Activated T-cell treated with anti-CD3 and anti-CD28 coated beads, Interleukin-2, amount 50 U/mL, for 72 hours (primary cell): ENCODE measurements at regions not wholly inside any gene's neighbourhood (a gene's known extent, or its start where the extent isn't known, plus 50 kb on each side); places are given as distances from the start of the nearest gene placed in this dataset.

Experiments
- ATAC-seq, 2 donors: fragments of 150-1000 bp; cut with Tn5 transposase; replicated peaks in 1 of 2; 2 replicates each; pipeline ENCODE4 v1.10.0; 2021; ENCODE audit warnings: moderate library complexity in 2 of 2, mild to moderate bottlenecking in 1 of 2
- DNase-seq, 2 donors: peaks; one replicate each; pipeline ENCODE4 v3.0.0; 2021 to 2022; ENCODE audit warnings: mixed read lengths in 1 of 2
- H3K27ac Mint-ChIP-seq: one replicate; pipeline ENCODE4 v1.8.0; 2022; ENCODE audit warnings: mild to moderate bottlenecking, moderate library complexity, mixed read lengths
- H3K27me3 Mint-ChIP-seq: one replicate; pipeline ENCODE4 v1.8.0; 2022; ENCODE audit warnings: low read depth, mixed read lengths
- H3K36me3 Mint-ChIP-seq, 2 donors: one replicate each; pipeline ENCODE4 v1.8.0; 2022; ENCODE audit warnings: mixed read lengths in 2 of 2, mild to moderate bottlenecking in 1 of 2; ENCODE audit not compliant: insufficient read depth in 2 of 2
- H3K4me1 Mint-ChIP-seq: one replicate; pipeline ENCODE4 v1.8.0; 2022; ENCODE audit warnings: low read depth, mixed read lengths
- H3K4me3 Mint-ChIP-seq, 2 donors: one replicate each; pipeline ENCODE4 v1.8.0; 2022; ENCODE audit warnings: mild to moderate bottlenecking in 2 of 2, mixed read lengths in 2 of 2, moderate library complexity in 2 of 2
- H3K9me3 Mint-ChIP-seq, 2 donors: one replicate each; pipeline ENCODE4 v1.8.0; 2022; ENCODE audit warnings: mixed read lengths in 2 of 2

- Mint-ChIP-seq H3K4me1 (no peaks in the 10 kb centered on the region), H3K9me3 (peaks cover 6 to 7% of the 10 kb centered on the region in 2 donors), H3K27ac (no peak overlapping the region), H3K36me3 (no peaks in the 10 kb centered on the region), H3K4me3 (no peak overlapping the region), H3K27me3 (no peaks in the 10 kb centered on the region)
- ATAC-seq (no peak), DNase-seq (no peak)
Observed at GRCh38 chr5:152987131-152987530, 503.3 kb upstream of the GRIA1 start.

GRCh38 chr5:152990217-152990616 is 500.3 kb upstream of the GRIA1 start:
- Mint-ChIP-seq H3K4me1 (no peaks in the 10 kb centered on the region), H3K9me3 (peaks cover 2 to 4% of the 10 kb centered on the region in 2 donors), H3K36me3 (no peaks in the 10 kb centered on the region), H3K27me3 (no peaks in the 10 kb centered on the region), H3K4me3 (no peak overlapping the region), H3K27ac (no peak overlapping the region)
- ATAC-seq (no peak), DNase-seq (no peak)

DNA sequence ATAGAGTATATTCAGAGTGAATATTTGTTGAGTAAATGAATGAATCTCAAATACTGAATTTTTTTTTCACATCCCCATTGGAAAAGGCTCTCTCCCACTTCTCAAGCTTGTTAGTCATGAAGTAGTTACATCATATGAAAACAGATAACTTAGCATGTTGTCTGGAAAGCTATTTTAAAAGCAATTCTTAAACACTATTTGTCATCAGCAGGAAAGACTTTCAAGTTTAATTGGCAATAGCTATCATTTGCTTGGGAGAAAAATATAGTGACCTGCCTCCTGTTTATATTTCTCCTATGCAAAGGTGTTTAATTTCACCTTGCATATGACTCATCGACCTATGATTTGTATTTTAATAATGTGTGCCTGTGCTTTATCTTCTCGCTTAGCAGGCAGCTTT is 499.8 kb upstream of the GRIA1 start:
- Mint-ChIP-seq H3K27me3 (no peaks in the 10 kb centered on the region), H3K4me3 (no peak overlapping the region), H3K36me3 (no peaks in the 10 kb centered on the region), H3K27ac (no peak overlapping the region), H3K9me3 (peaks cover 2 to 4% of the 10 kb centered on the region in 2 donors), H3K4me1 (no peaks in the 10 kb centered on the region)
- DNase-seq (no peak), ATAC-seq (no peak)

- Mint-ChIP-seq H3K4me3 (no peak overlapping the region), H3K4me1 (no peaks in the 10 kb centered on the region), H3K27me3 (no peaks in the 10 kb centered on the region), H3K36me3 (peaks cover 0 to 3% of the 10 kb centered on the region in 2 donors), H3K9me3 (peaks cover 0 to 2% of the 10 kb centered on the region in 2 donors), H3K27ac (no peak overlapping the region)
- ATAC-seq = no peak
- DNase-seq = no peak
Observed at GRCh38 chr5:152994033-152994680, 496.3 kb upstream of the GRIA1 start.

GRCh38 chr5:152995214-152995725 is 495.2 kb upstream of the GRIA1 start:
- H3K27me3 Mint-ChIP-seq = no peaks in the 10 kb centered on the region
- H3K27ac Mint-ChIP-seq = no peak overlapping the region
- peaks cover 0 to 3% of the 10 kb centered on the region in 2 donors for H3K36me3 Mint-ChIP-seq
- no peak for ATAC-seq
- DNase-seq = no peak
- no peaks in the 10 kb centered on the region for H3K4me1 Mint-ChIP-seq
- peaks cover under 1 to 3% of the 10 kb centered on the region in 2 donors for H3K9me3 Mint-ChIP-seq
- no peak overlapping the region for H3K4me3 Mint-ChIP-seq

DNA sequence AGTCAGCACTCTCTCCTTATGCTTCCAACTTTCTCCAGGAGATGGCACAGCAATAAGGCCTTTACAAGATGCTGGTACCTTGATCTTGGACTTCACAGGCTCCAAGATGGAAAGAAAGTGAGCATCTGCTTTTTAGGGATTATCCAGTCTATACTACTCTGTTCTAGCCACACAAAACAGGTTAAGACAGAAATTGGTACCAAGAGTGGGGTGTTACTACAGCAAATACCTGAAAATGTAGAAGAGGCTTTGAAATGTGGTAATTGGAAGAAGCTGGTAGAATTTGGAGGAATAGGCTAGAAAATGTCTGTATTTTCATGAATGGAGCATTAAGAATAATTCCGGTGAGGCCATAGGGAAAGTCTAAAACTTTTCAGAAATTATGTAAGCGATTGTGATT is 484.8 kb upstream of the GRIA1 start:
- peaks cover 0 to 4% of the 10 kb centered on the region in 2 donors for H3K36me3 Mint-ChIP-seq
- no peak overlapping the region for H3K27ac Mint-ChIP-seq

DNA sequence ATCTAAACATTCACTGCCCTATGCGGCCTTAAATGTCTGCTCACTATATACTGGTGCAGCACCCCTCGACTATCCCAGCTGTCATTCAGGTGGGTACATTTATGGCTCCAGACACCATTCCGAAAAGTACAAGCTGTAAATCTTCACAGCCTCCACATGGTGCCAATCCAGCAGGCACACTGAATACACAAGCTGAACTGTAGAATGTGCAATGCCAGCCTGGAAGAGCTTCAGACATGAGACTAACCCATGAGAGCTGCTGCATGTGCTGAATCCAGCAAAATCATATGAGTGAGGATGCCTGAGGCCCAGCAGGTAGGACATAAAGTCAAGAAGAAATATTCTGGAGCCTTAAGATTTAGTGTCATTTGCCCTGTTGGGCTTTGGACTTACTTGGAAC is 483.8 kb upstream of the GRIA1 start:
- Mint-ChIP-seq H3K36me3 (peaks cover 0 to 4% of the 10 kb centered on the region in 2 donors), H3K27me3 (no peaks in the 10 kb centered on the region), H3K4me1 (no peaks in the 10 kb centered on the region), H3K9me3 (peaks cover 15 to 20% of the 10 kb centered on the region in 2 donors), H3K27ac (no peak overlapping the region), H3K4me3 (no peak overlapping the region)
- no peak for ATAC-seq
- DNase-seq = no peak

More for the DNA sequence above, 484.8 kb upstream of the GRIA1 start:
- Mint-ChIP-seq H3K9me3 (peaks cover 15 to 20% of the 10 kb centered on the region in 2 donors), H3K27me3 (no peaks in the 10 kb centered on the region), H3K4me1 (no peaks in the 10 kb centered on the region), H3K4me3 (no peak overlapping the region)
- ATAC-seq (no peak), DNase-seq (no peak)

GRCh38 chr5:153014194-153014593 is 476.3 kb upstream of the GRIA1 start:
- Mint-ChIP-seq H3K4me3 (no peak overlapping the region), H3K27ac (no peak overlapping the region), H3K36me3 (no peaks in the 10 kb centered on the region), H3K9me3 (peaks cover 7% of the 10 kb centered on the region in 2 donors), H3K27me3 (no peaks in the 10 kb centered on the region), H3K4me1 (no peaks in the 10 kb centered on the region)
- DNase-seq (no peak), ATAC-seq (no peak)

GRCh38 chr5:153018121-153018520 is 472.3 kb upstream of the GRIA1 start:
- DNase-seq = no peak
- Mint-ChIP-seq H3K27ac (no peak overlapping the region), H3K36me3 (no peaks in the 10 kb centered on the region), H3K4me3 (no peak overlapping the region), H3K27me3 (no peaks in the 10 kb centered on the region), H3K4me1 (no peaks in the 10 kb centered on the region), H3K9me3 (peaks cover 9 to 12% of the 10 kb centered on the region in 2 donors)
- no peak for ATAC-seq

- no peak for DNase-seq
Observed at GRCh38 chr5:153030755-153031725, 459.4 kb upstream of the GRIA1 start.

DNA sequence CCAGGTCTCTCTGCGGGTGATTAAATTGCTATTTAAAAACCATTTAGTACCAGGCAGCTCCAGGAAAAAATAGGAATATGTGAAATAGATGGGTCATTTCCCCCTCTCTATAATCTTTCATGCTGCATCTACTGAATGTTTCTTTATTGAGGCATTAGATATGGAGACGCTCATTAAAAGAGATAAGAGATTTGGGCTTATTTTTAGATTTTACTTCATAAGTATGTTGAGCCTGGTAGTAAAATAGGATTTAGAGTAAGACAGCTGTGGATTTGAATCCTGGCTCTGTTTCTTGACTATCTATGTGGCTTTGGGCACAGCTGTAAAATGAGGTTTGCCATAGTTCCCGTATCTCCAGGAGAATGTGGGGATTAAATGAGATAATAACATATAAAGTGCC is 451.0 kb upstream of the GRIA1 start:
- Mint-ChIP-seq H3K9me3 (peaks cover 12 to 15% of the 10 kb centered on the region in 2 donors), H3K36me3 (no peaks in the 10 kb centered on the region), H3K4me3 (no peak overlapping the region), H3K4me1 (no peaks in the 10 kb centered on the region), H3K27ac (no peak overlapping the region), H3K27me3 (no peaks in the 10 kb centered on the region)
- DNase-seq (no peak), ATAC-seq (no peak)

More at GRCh38 chr5:153030755-153031725, 459.4 kb upstream of the GRIA1 start:
- H3K36me3 Mint-ChIP-seq = no peaks in the 10 kb centered on the region
- H3K4me1 Mint-ChIP-seq = no peaks in the 10 kb centered on the region
- H3K27me3 Mint-ChIP-seq = no peaks in the 10 kb centered on the region
- H3K9me3 Mint-ChIP-seq = peaks cover 3 to 6% of the 10 kb centered on the region in 2 donors
- no peak overlapping the region for H3K4me3 Mint-ChIP-seq
- no peak for ATAC-seq
- H3K27ac Mint-ChIP-seq = no peak overlapping the region

DNA sequence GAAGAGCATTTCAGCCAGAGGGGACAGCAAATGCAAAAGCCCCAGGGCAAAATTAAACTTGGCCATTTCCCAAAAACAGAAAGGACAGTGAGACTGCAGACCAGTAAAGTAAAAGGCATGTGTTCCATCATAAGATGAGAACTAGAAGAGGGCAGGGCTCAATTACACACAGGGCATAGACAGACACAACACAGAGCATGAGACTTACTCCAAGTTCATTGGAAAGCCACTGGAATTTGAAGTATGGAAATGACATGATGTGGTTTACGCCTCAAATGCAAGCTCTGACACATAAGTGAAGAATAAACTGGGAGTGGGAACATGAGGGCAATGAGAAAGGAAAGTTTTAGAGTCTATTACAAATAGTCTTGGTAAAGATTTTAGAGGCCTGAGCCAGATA is 446.6 kb upstream of the GRIA1 start:
- H3K36me3 Mint-ChIP-seq = no peaks in the 10 kb centered on the region
- no peak for ATAC-seq
- H3K4me1 Mint-ChIP-seq = no peaks in the 10 kb centered on the region

GRCh38 chr5:153050496-153051179 is 439.8 kb upstream of the GRIA1 start:
- Mint-ChIP-seq H3K36me3 (no peaks in the 10 kb centered on the region), H3K27ac (no peak overlapping the region), H3K4me1 (no peaks in the 10 kb centered on the region), H3K9me3 (peaks cover 0 to 5% of the 10 kb centered on the region in 2 donors), H3K27me3 (no peaks in the 10 kb centered on the region), H3K4me3 (no peak overlapping the region)
- DNase-seq (no peak), ATAC-seq (no peak)

More for the DNA sequence above, 446.6 kb upstream of the GRIA1 start:
- H3K9me3 Mint-ChIP-seq = peaks cover 10 to 11% of the 10 kb centered on the region in 2 donors
- H3K4me3 Mint-ChIP-seq = no peak overlapping the region
- H3K27ac Mint-ChIP-seq = no peak overlapping the region
- DNase-seq = no peak
- no peaks in the 10 kb centered on the region for H3K27me3 Mint-ChIP-seq
